ENCODE measurements at regions not wholly inside any gene's neighbourhood (a gene's known extent, or its start where the extent isn't known, plus 50 kb on each side); places are given as distances from the start of the nearest gene placed in this dataset.
"Not testable (repeated sequence)": the region's sequence is repeated elsewhere in the genome, so short reads cannot be mapped to it uniquely, and the experiment has no call there.

- no peak for TF ChIP-seq CSRNP3 (CRISPR knock-in tag; IDR thresholded peaks at IDR 0.05)
These were observed 112.5 kb downstream of the NBPF12 start (continued) for GRCh38 chr1:147050654-147051053.

GRCh38 chr1:147046863-147047394 is 108.8 kb downstream of the NBPF12 start:
- not testable (repeated sequence) for ATAC-seq

- TF ChIP-seq ZNF565 (CRISPR knock-in tag; conservative IDR thresholded peaks at IDR 0.05; ENCODE audit: low read depth) (no peak), TCF4 (CRISPR knock-in tag; IDR thresholded peaks at IDR 0.05; ENCODE audit: borderline replicate concordance) (no peak), BACH2 (CRISPR knock-in tag; IDR thresholded peaks at IDR 0.05; ENCODE audit: borderline replicate concordance) (no peak), ZC3H10 (CRISPR knock-in tag; IDR thresholded peaks at IDR 0.05) (no peak)
- ATAC-seq: no peak
These were observed 108.2 kb downstream of the NBPF12 start for GRCh38 chr1:147046189-147046862.

Measured in SK-N-SH treated with all-trans-retinoic acid at 6 μM for 48 hours (cell line).